ENCODE measurements at regions not wholly inside any gene's neighbourhood (a gene's known extent, or its start where the extent isn't known, plus 50 kb on each side); places are given as distances from the start of the nearest gene placed in this dataset.

- no peak overlapping the region for H3K9ac ChIP-seq (ENCODE audit: control insufficient read depth, extremely low read depth, insufficient read depth, low read length)
- dilution Hi-C loops (cut with MboI; ENCODE audit: extremely low pct_ligation_motif_present, low sequenced_read_pairs) = no loop called here
- DNase-seq (ENCODE audit: low read depth, low spot score) = no peak
Measured at GRCh38 chr6:132198896-132199295, 202.4 kb downstream of the MOXD1 start.

GRCh38 chr6:132198040-132198439 lies 203.2 kb downstream of the MOXD1 start:
- Histone ChIP-seq H3K4me3 (ENCODE audit: control insufficient read depth in 2 of 3, extremely low read depth in 1 of 3, insufficient read depth in 2 of 3, low read depth in 1 of 3, low read length in 3 of 3) (no peak overlapping the region), H3K9me3 (ENCODE audit: control insufficient read depth, low read depth, low read length) (no peaks in the 10 kb centered on the region), H3K27me3 (ENCODE audit: control insufficient read depth, extremely low read depth, insufficient read depth, low read length) (no peaks in the 10 kb centered on the region), H3K4me1 (ENCODE audit: control insufficient read depth, extremely low read depth, insufficient read depth, low read length) (no peaks in the 10 kb centered on the region), H3K27ac (ENCODE audit: control insufficient read depth, insufficient read depth, low read length) (no peak overlapping the region), H3K79me2 (ENCODE audit: control insufficient read depth, insufficient read depth, low read length) (no peaks in the 10 kb centered on the region), H3K36me3 (ENCODE audit: control insufficient read depth in 2 of 2, extremely low read depth in 1 of 2, insufficient read depth in 2 of 2, low read length in 2 of 2) (no peaks in the 10 kb centered on the region), H2AFZ (ENCODE audit: control insufficient read depth, low read length) (no peak overlapping the region), H3K9ac (ENCODE audit: control insufficient read depth, extremely low read depth, insufficient read depth, low read length) (no peak overlapping the region), H3K9me1 (ENCODE audit: control insufficient read depth, extremely low read depth, insufficient read depth, low read length) (no peaks in the 10 kb centered on the region), H4K20me1 (ENCODE audit: control insufficient read depth, extremely low read depth, insufficient read depth, low read length) (no peaks in the 10 kb centered on the region), H3K4me2 (ENCODE audit: control insufficient read depth, extremely low read depth, insufficient read depth, low read depth, low read length) (no peak overlapping the region)
- DNase-seq (ENCODE audit: low read depth, low spot score) = no peak
- dilution Hi-C loops (cut with MboI; ENCODE audit: extremely low pct_ligation_motif_present, low sequenced_read_pairs) = no loop called here
- TF ChIP-seq, protein P1, sequence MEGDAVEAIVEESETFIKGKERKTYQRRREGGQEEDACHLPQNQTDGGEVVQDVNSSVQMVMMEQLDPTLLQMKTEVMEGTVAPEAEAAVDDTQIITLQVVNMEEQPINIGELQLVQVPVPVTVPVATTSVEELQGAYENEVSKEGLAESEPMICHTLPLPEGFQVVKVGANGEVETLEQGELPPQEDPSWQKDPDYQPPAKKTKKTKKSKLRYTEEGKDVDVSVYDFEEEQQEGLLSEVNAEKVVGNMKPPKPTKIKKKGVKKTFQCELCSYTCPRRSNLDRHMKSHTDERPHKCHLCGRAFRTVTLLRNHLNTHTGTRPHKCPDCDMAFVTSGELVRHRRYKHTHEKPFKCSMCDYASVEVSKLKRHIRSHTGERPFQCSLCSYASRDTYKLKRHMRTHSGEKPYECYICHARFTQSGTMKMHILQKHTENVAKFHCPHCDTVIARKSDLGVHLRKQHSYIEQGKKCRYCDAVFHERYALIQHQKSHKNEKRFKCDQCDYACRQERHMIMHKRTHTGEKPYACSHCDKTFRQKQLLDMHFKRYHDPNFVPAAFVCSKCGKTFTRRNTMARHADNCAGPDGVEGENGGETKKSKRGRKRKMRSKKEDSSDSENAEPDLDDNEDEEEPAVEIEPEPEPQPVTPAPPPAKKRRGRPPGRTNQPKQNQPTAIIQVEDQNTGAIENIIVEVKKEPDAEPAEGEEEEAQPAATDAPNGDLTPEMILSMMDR (optimal IDR thresholded peaks at IDR 0.05 in 1 of 3, IDR thresholded peaks at IDR 0.05 in 1 of 3, conservative IDR thresholded peaks at IDR 0.05 in 1 of 3; ENCODE audit: extremely low read depth in 1 of 3, insufficient read depth in 2 of 3, low read length in 3 of 3) = no peak
- TF ChIP-seq EZH2 (IDR thresholded peaks at IDR 0.05; ENCODE audit: low read length) = no peak
- FAIRE-seq = no peak

More at GRCh38 chr6:132198896-132199295, 202.4 kb downstream of the MOXD1 start:
- TF ChIP-seq EZH2 (IDR thresholded peaks at IDR 0.05; ENCODE audit: low read length) = no peak
- TF ChIP-seq, protein P1 (optimal IDR thresholded peaks at IDR 0.05 in 1 of 3, IDR thresholded peaks at IDR 0.05 in 1 of 3, conservative IDR thresholded peaks at IDR 0.05 in 1 of 3; ENCODE audit: extremely low read depth in 1 of 3, insufficient read depth in 2 of 3, low read length in 3 of 3) = no peak
- H3K27me3 ChIP-seq (ENCODE audit: control insufficient read depth, extremely low read depth, insufficient read depth, low read length) = no peaks in the 10 kb centered on the region
- H3K9me3 ChIP-seq (ENCODE audit: control insufficient read depth, low read depth, low read length) = no peaks in the 10 kb centered on the region
- no peaks in the 10 kb centered on the region for H4K20me1 ChIP-seq (ENCODE audit: control insufficient read depth, extremely low read depth, insufficient read depth, low read length)
- no peaks in the 10 kb centered on the region for H3K79me2 ChIP-seq (ENCODE audit: control insufficient read depth, insufficient read depth, low read length)
- H3K4me2 ChIP-seq (ENCODE audit: control insufficient read depth, extremely low read depth, insufficient read depth, low read depth, low read length) = no peak overlapping the region
- no peak for FAIRE-seq
- no peak overlapping the region for H2AFZ ChIP-seq (ENCODE audit: control insufficient read depth, low read length)
- no peak overlapping the region for H3K4me3 ChIP-seq (ENCODE audit: control insufficient read depth in 2 of 3, extremely low read depth in 1 of 3, insufficient read depth in 2 of 3, low read depth in 1 of 3, low read length in 3 of 3)
- no peaks in the 10 kb centered on the region for H3K36me3 ChIP-seq (ENCODE audit: control insufficient read depth in 2 of 2, extremely low read depth in 1 of 2, insufficient read depth in 2 of 2, low read length in 2 of 2)
- H3K9me1 ChIP-seq (ENCODE audit: control insufficient read depth, extremely low read depth, insufficient read depth, low read length) = no peaks in the 10 kb centered on the region
- H3K4me1 ChIP-seq (ENCODE audit: control insufficient read depth, extremely low read depth, insufficient read depth, low read length) = no peaks in the 10 kb centered on the region
- H3K27ac ChIP-seq (ENCODE audit: control insufficient read depth, insufficient read depth, low read length) = no peak overlapping the region

Measured in keratinocyte (primary cell).